ENCODE measurements at regions not wholly inside any gene's neighbourhood (a gene's known extent, or its start where the extent isn't known, plus 50 kb on each side); places are given as distances from the start of the nearest gene placed in this dataset.
"Not testable (repeated sequence)": the region's sequence is repeated elsewhere in the genome, so short reads cannot be mapped to it uniquely, and the experiment has no call there.

DNA sequence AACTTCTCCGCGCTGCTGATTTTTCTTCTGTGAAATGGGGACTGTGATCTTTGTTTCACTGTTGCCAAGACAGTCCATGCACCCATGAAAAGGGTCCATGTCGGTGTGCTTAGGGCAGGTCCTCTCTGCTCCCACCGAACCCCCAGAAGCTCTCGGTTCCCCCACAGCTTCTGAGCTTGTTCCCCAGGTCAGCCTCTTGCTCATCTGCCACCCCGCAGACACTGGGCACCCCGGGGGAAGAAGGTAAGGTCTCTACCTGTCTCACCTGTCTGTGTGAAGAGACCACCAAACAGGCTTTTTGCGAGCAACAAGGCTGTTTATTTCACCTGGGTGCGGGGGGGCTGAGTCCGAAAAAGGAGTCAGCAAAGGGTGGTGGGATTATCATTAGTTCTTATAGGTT lies 66.2 kb upstream of the NANOS1 start:
- Histone ChIP-seq H3K27me3 (ENCODE audit: insufficient read depth in 3 of 3, low read length in 2 of 3) (no peaks in the 10 kb centered on the region), H3K4me3 (no peak overlapping the region), H3K36me3 (ENCODE audit: insufficient read depth in 1 of 2, low read depth in 1 of 2) (no peaks in the 10 kb centered on the region), H3K9me3 (no peaks in the 10 kb centered on the region), H3K4me1 (peaks cover 54% of the 10 kb centered on the region), H3K27ac (no peak overlapping the region)
- ATAC-seq (no peak), DNase-seq (no peak)
- TF ChIP-seq, protein P1, sequence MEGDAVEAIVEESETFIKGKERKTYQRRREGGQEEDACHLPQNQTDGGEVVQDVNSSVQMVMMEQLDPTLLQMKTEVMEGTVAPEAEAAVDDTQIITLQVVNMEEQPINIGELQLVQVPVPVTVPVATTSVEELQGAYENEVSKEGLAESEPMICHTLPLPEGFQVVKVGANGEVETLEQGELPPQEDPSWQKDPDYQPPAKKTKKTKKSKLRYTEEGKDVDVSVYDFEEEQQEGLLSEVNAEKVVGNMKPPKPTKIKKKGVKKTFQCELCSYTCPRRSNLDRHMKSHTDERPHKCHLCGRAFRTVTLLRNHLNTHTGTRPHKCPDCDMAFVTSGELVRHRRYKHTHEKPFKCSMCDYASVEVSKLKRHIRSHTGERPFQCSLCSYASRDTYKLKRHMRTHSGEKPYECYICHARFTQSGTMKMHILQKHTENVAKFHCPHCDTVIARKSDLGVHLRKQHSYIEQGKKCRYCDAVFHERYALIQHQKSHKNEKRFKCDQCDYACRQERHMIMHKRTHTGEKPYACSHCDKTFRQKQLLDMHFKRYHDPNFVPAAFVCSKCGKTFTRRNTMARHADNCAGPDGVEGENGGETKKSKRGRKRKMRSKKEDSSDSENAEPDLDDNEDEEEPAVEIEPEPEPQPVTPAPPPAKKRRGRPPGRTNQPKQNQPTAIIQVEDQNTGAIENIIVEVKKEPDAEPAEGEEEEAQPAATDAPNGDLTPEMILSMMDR (IDR thresholded peaks at IDR 0.05) = no peak
- intact Hi-C loops (cut with DNase I) = loop anchor here in 1 of 2 donors (5.0 kb wide), 1 partner anchor 39 kb away; no protein-coding TSS in a partner anchor
- 86 to 93% (median 91%) methylated on average over 10 of the region's 10 CpGs for WGBS, 3 donors

DNA sequence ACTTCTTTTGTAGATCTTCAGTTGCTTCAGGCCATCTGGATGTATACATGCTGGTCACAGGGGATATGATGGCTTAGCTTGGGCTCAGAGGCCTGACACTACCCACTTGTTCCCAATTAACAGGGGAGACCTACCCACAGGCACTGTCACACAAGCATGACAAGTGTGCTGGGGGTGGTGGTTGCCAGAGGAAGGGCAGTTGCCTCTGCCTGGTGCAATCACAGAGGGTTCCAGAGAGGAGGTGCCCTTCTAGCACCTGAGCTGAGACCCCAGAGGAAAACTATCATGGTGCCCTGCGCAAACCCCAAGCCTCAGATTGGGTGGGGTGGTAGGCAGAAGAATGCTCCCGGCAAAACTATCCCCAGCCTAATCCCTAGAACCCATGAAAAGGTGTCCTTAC lies 65.6 kb upstream of the NANOS1 start:
- ATAC-seq (no peak), DNase-seq (no peak)
- Histone ChIP-seq H3K4me1 (peaks cover 50% of the 10 kb centered on the region), H3K9me3 (no peaks in the 10 kb centered on the region), H3K27me3 (ENCODE audit: insufficient read depth in 3 of 3, low read length in 2 of 3) (no peaks in the 10 kb centered on the region), H3K27ac (no peak overlapping the region), H3K36me3 (ENCODE audit: insufficient read depth in 1 of 2, low read depth in 1 of 2) (no peaks in the 10 kb centered on the region), H3K4me3 (no peak overlapping the region)
- intact Hi-C loops (cut with DNase I) = loop anchor here in 1 of 2 donors (5.0 kb wide), 1 partner anchor 38 kb away; no protein-coding TSS in a partner anchor
- TF ChIP-seq, protein P1 (IDR thresholded peaks at IDR 0.05) = no peak
- 97 to 100% (median 98%) methylated on average over 2 of the region's 2 CpGs for WGBS, 3 donors

DNA sequence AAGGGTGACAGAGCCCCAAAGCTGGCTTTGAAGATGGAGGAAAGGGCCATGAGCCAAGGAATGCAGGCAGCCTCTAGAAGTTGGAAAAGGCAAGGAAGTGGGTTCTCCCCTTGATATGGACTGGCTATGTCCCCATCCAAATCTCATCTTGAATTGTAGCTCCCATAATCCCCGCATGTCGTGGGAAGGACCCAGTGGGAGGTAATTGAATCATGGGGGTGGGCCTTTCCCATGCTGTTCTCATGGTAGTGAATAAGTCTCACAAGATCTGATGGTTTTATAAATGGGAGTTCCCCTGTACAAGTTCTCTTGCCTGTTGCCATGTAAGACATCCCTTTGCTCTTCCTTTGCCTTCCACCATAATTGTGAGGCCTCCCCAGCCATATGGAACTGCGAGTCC lies 65.0 kb upstream of the NANOS1 start:
- peaks cover 47% of the 10 kb centered on the region for H3K4me1 ChIP-seq
- not testable (repeated sequence) for H3K27ac ChIP-seq; ATAC-seq; H3K27me3 ChIP-seq (ENCODE audit: insufficient read depth in 3 of 3, low read length in 2 of 3); DNase-seq; H3K9me3 ChIP-seq; H3K36me3 ChIP-seq (ENCODE audit: insufficient read depth in 1 of 2, low read depth in 1 of 2); H3K4me3 ChIP-seq
- intact Hi-C loops (cut with DNase I) = loop anchor here in 1 of 2 donors (5.0 kb wide), 1 partner anchor 38 kb away; no protein-coding TSS in a partner anchor
- WGBS, 3 donors = 75 to 95% (median 93%) methylated on average over 3 of the region's 3 CpGs

DNA sequence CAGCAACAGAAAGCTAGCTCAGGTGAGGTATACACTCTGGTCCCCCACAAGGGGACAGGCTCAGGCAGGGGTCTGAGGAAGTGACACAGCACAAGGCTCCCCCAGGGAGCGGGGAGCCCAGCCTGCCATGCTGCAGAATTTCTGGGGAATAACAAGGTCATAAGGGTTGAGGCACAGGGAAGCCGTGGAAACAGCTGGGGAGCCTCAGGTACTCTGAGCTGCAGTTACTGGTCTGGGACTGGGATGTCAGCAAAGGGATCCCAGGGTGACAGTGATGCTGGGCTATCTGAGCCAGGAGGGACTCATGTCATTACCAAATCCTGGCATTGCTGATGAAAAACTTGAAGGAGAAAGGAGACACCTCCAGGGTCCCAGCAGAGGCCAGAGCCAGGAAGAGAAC lies 64.4 kb upstream of the NANOS1 start:
- Histone ChIP-seq H3K4me1 (peaks cover 41% of the 10 kb centered on the region), H3K36me3 (ENCODE audit: insufficient read depth in 1 of 2, low read depth in 1 of 2) (no peaks in the 10 kb centered on the region), H3K4me3 (no peak overlapping the region), H3K9me3 (no peaks in the 10 kb centered on the region), H3K27ac (no peak overlapping the region), H3K27me3 (ENCODE audit: insufficient read depth in 3 of 3, low read length in 2 of 3) (no peaks in the 10 kb centered on the region)
- ATAC-seq = no peak
- TF ChIP-seq, protein P1 (IDR thresholded peaks at IDR 0.05) = no peak
- no peak for DNase-seq
- WGBS, 3 donors = 73 to 87% (median 84%) methylated on average over 2 of the region's 2 CpGs
- intact Hi-C loops (cut with DNase I) = no loop called here

DNA sequence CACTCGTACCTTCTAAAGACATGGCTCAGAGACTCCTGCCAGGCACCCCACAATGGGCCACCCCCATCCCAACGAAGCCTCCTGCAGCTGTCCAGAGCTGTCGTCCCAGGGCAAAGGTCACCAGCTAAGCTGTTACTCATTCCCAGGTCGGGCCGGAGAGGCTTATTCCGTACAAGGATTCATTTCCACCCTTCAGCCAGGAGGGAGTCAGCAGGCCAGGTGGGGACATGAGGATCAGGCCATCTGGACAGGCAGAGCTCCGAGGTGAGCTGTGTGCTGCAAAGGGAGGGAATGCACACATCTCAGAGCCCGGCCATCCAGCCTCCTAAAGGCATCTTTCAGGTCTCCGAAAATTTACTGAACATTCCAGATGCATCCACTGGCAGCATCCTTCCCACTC lies 63.9 kb upstream of the NANOS1 start:
- no peak overlapping the region for H3K4me3 ChIP-seq
- intact Hi-C loops (cut with DNase I) = no loop called here
- WGBS, 3 donors = 23 to 36% (median 28%) methylated on average over 9 of the region's 9 CpGs
- TF ChIP-seq, protein P1 (IDR thresholded peaks at IDR 0.05) = no peak
- no peaks in the 10 kb centered on the region for H3K27me3 ChIP-seq (ENCODE audit: insufficient read depth in 3 of 3, low read length in 2 of 3)
- no peaks in the 10 kb centered on the region for H3K9me3 ChIP-seq
- H3K27ac ChIP-seq = no peak overlapping the region
- no peaks in the 10 kb centered on the region for H3K36me3 ChIP-seq (ENCODE audit: insufficient read depth in 1 of 2, low read depth in 1 of 2)
- ATAC-seq (peak; percentile 50 to 71 (median 62)), DNase-seq (peak in 1 of 2 donors; percentile 63)
- H3K4me1 ChIP-seq = peaks cover 35% of the 10 kb centered on the region
